ENCODE measurements at regions not wholly inside any gene's neighbourhood (a gene's known extent, or its start where the extent isn't known, plus 50 kb on each side); places are given as distances from the start of the nearest gene placed in this dataset.
"Not testable (repeated sequence)": the region's sequence is repeated elsewhere in the genome, so short reads cannot be mapped to it uniquely, and the experiment has no call there.

GRCh38 chr7:91427051-91427450, 162.8 kb downstream of the FZD1 start:
- Mint-ChIP-seq H3K4me1 (no peaks in the 10 kb centered on the region), H3K27ac (no peak overlapping the region), H3K9me3 (peaks cover under 1% of the 10 kb centered on the region), H3K36me3 (ENCODE audit: low read depth) (no peaks in the 10 kb centered on the region), H3K27me3 (no peaks in the 10 kb centered on the region), H3K4me3 (no peak overlapping the region)
- ChIA-PET CTCF (no interaction called here), POLR2A (no interaction called here)
- DNase-seq, result no peak

DNA sequence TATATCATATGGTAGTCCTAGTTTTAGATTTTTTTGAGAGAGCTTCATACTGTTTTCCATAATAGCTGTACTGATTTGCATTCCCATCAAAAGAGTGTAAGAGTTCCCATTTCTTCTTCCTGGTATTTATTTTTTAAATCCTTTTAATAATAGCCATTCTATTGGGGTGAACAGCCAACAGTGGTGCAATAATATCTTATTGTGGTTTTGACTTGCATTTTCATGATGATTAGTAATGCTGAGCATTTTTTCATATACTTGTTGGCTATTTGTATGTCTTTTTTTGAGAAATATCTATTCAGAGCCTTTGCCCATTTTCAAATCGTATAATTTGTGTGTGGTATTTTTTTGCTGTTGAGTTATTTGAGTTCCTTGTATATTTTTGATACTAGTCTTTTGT, 167.4 kb downstream of the FZD1 start:
- H3K4me1 Mint-ChIP-seq, result no peaks in the 10 kb centered on the region
- peaks cover 9% of the 10 kb centered on the region for H3K9me3 Mint-ChIP-seq
- no peaks in the 10 kb centered on the region for H3K27me3 Mint-ChIP-seq
- ChIA-PET POLR2A (no interaction called here), CTCF (no interaction called here)
- H3K27ac Mint-ChIP-seq, result no peak overlapping the region
- no peak overlapping the region for H3K4me3 Mint-ChIP-seq
- no peaks in the 10 kb centered on the region for H3K36me3 Mint-ChIP-seq (ENCODE audit: low read depth)
- no peak for DNase-seq

GRCh38 chr7:91434836-91435235, 170.6 kb downstream of the FZD1 start:
- H3K4me1 Mint-ChIP-seq, result no peaks in the 10 kb centered on the region
- H3K36me3 Mint-ChIP-seq (ENCODE audit: low read depth), result no peaks in the 10 kb centered on the region
- peaks cover 18% of the 10 kb centered on the region for H3K9me3 Mint-ChIP-seq
- ChIA-PET POLR2A (no interaction called here), CTCF (no interaction called here)
- no peak overlapping the region for H3K27ac Mint-ChIP-seq
- no peaks in the 10 kb centered on the region for H3K27me3 Mint-ChIP-seq
- DNase-seq, result no peak
- H3K4me3 Mint-ChIP-seq, result no peak overlapping the region

DNA sequence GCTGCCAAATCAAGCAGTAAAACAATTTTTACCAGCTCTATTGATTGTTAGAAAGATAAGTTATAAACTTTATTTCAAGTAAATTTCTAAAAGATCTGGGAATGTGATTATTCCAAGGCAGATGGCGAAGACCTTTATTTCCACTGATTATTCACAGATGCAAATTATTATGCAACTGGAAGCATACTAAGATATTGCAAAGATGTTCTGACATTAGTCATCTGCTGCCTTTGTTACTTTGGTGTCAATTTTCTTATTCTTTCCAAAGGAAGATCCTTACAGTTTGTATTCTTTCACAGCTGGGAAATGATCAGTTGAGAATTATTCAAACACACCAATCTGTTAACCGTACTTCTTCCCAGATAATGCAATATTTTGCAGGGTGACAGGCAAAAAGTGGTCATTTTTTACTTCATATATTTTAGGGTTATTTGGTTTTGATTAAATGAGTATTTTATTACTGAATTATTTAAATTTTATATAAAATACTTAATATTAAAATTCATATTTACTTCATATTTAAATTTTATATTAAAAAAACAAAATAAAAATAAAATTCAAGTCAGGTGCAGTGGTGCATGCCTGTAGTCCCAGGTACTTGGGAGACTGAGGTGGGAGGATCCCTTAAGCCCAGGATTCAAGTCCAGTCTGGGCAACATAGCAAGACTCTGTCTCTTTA, 171.3 kb downstream of the FZD1 start:
- Mint-ChIP-seq H3K9me3 (peaks cover 22% of the 10 kb centered on the region), H3K4me3 (no peak overlapping the region), H3K36me3 (ENCODE audit: low read depth) (no peaks in the 10 kb centered on the region), H3K27me3 (no peaks in the 10 kb centered on the region), H3K4me1 (no peaks in the 10 kb centered on the region), H3K27ac (no peak overlapping the region)
- no peak for DNase-seq
- ChIA-PET CTCF (no interaction called here), POLR2A (no interaction called here)

DNA sequence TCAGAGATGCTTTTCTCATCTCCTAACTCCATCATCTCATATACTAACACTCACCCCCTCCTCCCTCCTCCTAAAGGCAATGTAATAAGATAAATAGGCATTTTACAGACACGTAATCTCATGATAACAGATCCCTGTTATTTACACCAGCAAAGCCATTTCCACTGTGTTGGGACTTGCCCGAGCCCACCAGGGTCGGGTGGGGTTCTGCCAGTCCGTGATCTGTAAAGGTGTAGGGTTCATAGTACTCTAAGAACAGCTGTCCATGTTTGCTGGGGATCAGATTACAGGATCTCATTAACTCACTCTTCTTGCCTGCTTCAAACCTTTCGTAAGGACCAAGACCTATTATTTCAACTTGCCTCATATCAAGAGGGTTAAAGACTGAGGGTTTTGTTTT, 172.4 kb downstream of the FZD1 start:
- CTCF ChIA-PET, result no interaction called here
- H3K36me3 Mint-ChIP-seq (ENCODE audit: low read depth), result no peaks in the 10 kb centered on the region
- DNase-seq, result no peak
- H3K9me3 Mint-ChIP-seq, result peaks cover 24% of the 10 kb centered on the region
- H3K27me3 Mint-ChIP-seq, result no peaks in the 10 kb centered on the region
- POLR2A ChIA-PET, result no interaction called here
- no peaks in the 10 kb centered on the region for H3K4me1 Mint-ChIP-seq
- no peak overlapping the region for H3K4me3 Mint-ChIP-seq
- no peak overlapping the region for H3K27ac Mint-ChIP-seq

DNA sequence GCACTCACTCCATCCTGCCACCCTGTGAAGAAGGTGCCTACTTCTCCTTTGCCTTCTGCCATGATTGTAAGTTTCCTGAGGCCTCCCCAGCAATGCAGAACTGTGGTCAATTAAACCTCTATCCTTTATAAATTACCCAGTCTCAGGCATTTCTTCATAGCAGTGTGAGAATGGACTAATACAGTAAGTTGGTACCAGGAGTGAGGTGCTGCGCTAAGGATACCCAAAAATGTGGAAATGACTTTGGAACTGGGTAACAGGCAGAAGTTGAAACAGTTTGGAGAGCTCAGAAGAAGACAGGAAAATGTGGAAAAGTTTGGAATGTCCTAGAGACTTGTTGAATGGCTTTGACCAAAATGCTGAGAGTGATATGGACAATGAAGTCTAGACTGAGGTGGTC, 176.0 kb downstream of the FZD1 start:
- CTCF ChIA-PET; DNase-seq; POLR2A ChIA-PET; H3K27ac Mint-ChIP-seq; H3K4me3 Mint-ChIP-seq; H3K36me3 Mint-ChIP-seq (ENCODE audit: low read depth); H3K4me1 Mint-ChIP-seq; H3K27me3 Mint-ChIP-seq: not testable (repeated sequence)
- H3K9me3 Mint-ChIP-seq, result peaks cover 18% of the 10 kb centered on the region

DNA sequence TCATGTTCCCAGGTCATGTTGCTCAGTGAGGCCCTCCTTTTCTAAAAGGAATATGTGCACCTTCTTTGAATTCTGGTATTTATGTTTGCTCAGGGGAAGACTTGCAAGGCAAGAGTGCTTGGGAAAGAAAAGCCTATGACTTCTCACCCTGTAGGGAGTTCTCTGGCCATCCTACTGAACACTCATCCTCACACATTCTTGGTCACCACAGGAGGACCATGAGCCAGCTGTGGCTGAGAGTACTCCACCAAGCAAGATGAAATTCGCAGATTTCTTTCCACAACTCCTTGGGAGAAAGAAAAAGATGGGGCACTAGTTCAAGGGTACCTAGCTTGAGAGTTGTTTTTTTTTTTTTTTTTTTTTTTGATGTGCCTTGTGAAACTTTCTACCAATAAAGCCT, 179.6 kb downstream of the FZD1 start:
- Mint-ChIP-seq H3K27ac (no peak overlapping the region), H3K4me1 (no peaks in the 10 kb centered on the region), H3K27me3 (no peaks in the 10 kb centered on the region), H3K9me3 (peaks cover 27% of the 10 kb centered on the region), H3K36me3 (ENCODE audit: low read depth) (no peaks in the 10 kb centered on the region), H3K4me3 (no peak overlapping the region)
- ChIA-PET POLR2A (no interaction called here), CTCF (no interaction called here)
- DNase-seq, result no peak

DNA sequence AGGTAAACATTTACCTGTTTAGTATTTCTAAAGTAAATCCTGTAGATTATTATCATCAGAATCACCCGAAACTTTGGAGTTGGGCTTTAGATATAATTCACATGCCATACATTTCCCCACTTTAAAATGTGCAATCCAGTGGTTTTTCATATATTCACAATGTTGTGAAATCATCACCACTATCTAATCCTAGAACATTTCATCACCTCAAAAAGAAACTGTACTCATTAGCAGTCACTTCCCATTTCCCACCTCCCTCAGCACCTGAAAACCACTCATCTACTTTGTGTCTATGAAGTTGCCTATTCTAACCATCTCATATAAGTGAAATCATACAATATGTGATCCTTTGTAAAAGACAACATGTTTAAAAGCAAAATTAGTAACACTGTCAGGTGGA, 182.6 kb downstream of the FZD1 start:
- ChIA-PET CTCF (no interaction called here), POLR2A (no interaction called here)
- Mint-ChIP-seq H3K27me3 (no peaks in the 10 kb centered on the region), H3K4me1 (no peaks in the 10 kb centered on the region), H3K27ac (no peak overlapping the region), H3K36me3 (ENCODE audit: low read depth) (no peaks in the 10 kb centered on the region), H3K4me3 (no peak overlapping the region), H3K9me3 (peaks cover 24% of the 10 kb centered on the region)
- DNase-seq, result no peak

- Mint-ChIP-seq H3K36me3 (ENCODE audit: low read depth) (no peaks in the 10 kb centered on the region), H3K4me3 (no peak overlapping the region), H3K9me3 (peaks cover 14% of the 10 kb centered on the region), H3K4me1 (no peaks in the 10 kb centered on the region), H3K27me3 (no peaks in the 10 kb centered on the region), H3K27ac (no peak overlapping the region)
- POLR2A ChIA-PET, result no interaction called here
- no peak for DNase-seq
- CTCF ChIA-PET, result no interaction called here
These were observed 191.2 kb downstream of the FZD1 start for GRCh38 chr7:91455411-91455810.

DNA sequence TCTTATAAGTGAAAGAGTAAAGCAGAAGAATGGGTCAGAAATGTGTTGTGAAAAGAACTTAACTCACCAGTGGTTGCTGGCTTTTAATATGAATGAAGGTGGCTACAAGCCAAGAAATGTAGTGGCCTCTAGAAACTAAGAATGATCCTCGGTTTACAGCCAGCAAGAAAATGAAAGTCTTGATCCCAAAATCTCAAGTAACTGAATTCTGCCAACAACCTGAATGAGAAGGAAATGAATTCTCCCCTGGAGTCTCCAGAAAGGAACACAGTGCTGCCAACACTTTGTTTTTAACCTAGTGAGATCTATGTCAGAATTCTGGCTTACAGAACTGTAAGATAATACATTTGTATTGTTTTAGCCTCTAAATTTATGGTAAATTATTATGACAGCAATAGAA, 193.0 kb downstream of the FZD1 start:
- Mint-ChIP-seq H3K4me1 (no peaks in the 10 kb centered on the region), H3K9me3 (peaks cover 8% of the 10 kb centered on the region), H3K4me3 (no peak overlapping the region), H3K27me3 (no peaks in the 10 kb centered on the region), H3K27ac (no peak overlapping the region), H3K36me3 (ENCODE audit: low read depth) (no peaks in the 10 kb centered on the region)
- POLR2A ChIA-PET, result no interaction called here
- CTCF ChIA-PET, result no interaction called here
- no peak for DNase-seq

DNA sequence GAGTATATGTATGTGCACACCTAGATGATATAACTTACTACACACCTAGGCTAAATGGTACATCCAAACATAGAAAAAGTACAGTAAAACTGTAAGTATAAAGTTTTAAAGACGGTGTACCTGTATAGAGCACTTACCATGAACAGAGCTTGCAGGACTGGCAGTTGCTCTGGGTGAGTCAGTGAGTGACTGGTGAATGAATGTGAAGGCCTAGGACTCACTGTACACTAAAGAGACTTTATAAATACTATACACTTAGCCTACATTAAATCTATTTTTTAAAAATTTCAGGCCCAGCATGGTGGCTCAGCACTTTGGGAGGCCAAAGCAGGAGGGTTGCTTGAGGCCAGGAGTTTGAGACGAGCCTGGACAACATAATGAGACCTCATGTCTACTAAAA, 195.3 kb downstream of the FZD1 start:
- Mint-ChIP-seq H3K4me3 (no peak overlapping the region), H3K27ac (no peak overlapping the region), H3K4me1 (no peaks in the 10 kb centered on the region), H3K36me3 (ENCODE audit: low read depth) (no peaks in the 10 kb centered on the region), H3K27me3 (no peaks in the 10 kb centered on the region), H3K9me3 (peaks cover 8% of the 10 kb centered on the region)
- POLR2A ChIA-PET, result no interaction called here
- DNase-seq, result no peak
- CTCF ChIA-PET, result no interaction called here

DNA sequence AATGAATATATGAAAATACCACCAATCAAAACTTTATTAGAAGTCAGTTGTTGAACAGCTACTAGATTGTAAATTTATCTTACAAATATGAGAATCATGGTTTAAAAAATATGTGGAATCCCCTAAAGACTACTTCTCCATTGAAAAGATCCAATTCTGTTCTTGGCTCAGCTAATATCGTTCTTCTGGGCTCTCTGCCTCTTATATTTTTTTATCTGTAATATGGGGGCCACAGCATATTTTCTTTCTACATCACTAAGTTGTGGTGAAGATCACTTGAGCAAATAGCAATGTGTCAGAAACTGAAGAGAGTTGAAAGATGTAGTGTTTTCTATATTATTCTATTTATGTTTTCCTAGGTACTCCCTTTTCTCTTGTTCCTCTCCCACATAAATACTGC, 198.1 kb downstream of the FZD1 start:
- Mint-ChIP-seq H3K4me3 (no peak overlapping the region), H3K36me3 (ENCODE audit: low read depth) (no peaks in the 10 kb centered on the region), H3K9me3 (no peaks in the 10 kb centered on the region), H3K4me1 (no peaks in the 10 kb centered on the region), H3K27ac (no peak overlapping the region), H3K27me3 (no peaks in the 10 kb centered on the region)
- ChIA-PET CTCF (no interaction called here), POLR2A (no interaction called here)
- no peak for DNase-seq

DNA sequence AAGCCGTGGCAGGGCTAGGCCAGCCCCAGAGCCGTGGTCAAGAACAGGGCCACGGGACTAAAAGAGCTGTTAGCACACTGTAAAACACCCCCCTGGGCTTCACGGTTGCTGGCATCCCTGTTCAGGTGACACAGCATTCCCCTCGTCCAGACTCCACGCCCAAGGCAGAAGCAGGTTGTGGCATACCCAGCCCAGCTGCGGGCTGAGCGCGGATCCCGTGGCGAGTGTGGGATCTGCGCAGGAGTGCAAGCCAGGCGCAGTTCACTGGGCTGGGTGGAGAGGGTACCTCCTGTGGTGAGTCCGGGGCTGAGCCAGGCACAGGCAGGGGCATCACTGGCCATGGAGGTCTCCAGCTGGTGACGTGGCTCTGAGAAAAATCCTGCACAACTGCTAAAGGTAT, 199.1 kb downstream of the FZD1 start:
- Mint-ChIP-seq H3K9me3 (no peaks in the 10 kb centered on the region), H3K4me3 (no peak overlapping the region), H3K27ac (no peak overlapping the region), H3K27me3 (no peaks in the 10 kb centered on the region), H3K36me3 (ENCODE audit: low read depth) (no peaks in the 10 kb centered on the region), H3K4me1 (no peaks in the 10 kb centered on the region)
- POLR2A ChIA-PET, result no interaction called here
- DNase-seq, result no peak
- CTCF ChIA-PET, result no interaction called here

- H3K27ac Mint-ChIP-seq, result no peak overlapping the region
- no peak for DNase-seq
- H3K4me1 Mint-ChIP-seq, result no peaks in the 10 kb centered on the region
- no peaks in the 10 kb centered on the region for H3K36me3 Mint-ChIP-seq (ENCODE audit: low read depth)
- no peak overlapping the region for H3K4me3 Mint-ChIP-seq
- H3K27me3 Mint-ChIP-seq, result no peaks in the 10 kb centered on the region
- ChIA-PET POLR2A (no interaction called here), CTCF (no interaction called here)
- no peaks in the 10 kb centered on the region for H3K9me3 Mint-ChIP-seq
These were observed 201.4 kb downstream of the FZD1 start for GRCh38 chr7:91465595-91466061.

- Mint-ChIP-seq H3K27ac (no peak overlapping the region), H3K36me3 (ENCODE audit: low read depth) (no peaks in the 10 kb centered on the region), H3K9me3 (no peaks in the 10 kb centered on the region), H3K4me3 (no peak overlapping the region), H3K27me3 (no peaks in the 10 kb centered on the region), H3K4me1 (no peaks in the 10 kb centered on the region)
- ChIA-PET CTCF (no interaction called here), POLR2A (no interaction called here)
- no peak for DNase-seq
These were observed 204.0 kb downstream of the FZD1 start for GRCh38 chr7:91468256-91468655.

Data from activated CD4-positive, alpha-beta memory T cell treated with anti-CD3 and anti-CD28 coated beads, Interleukin-2, amount 10 ng/mL, durations not matched to agents 7 days and 5 days (primary cell).